Hematopoietic multipotent progenitor cell (in vitro differentiated cells): ENCODE measurements at regions not wholly inside any gene's neighbourhood (a gene's known extent, or its start where the extent isn't known, plus 50 kb on each side); places are given as distances from the start of the nearest gene placed in this dataset.
A peak's percentile ranks its signal among the peaks of the same experiment; 100 is the strongest.

Experiments used
- DNase-seq, 3 donors: peaks; one replicate each; pipeline ENCODE4 v3.0.0-alpha.2; 2011 to 2015; ENCODE audit warnings: low read depth in 2 of 3, low spot score in 2 of 3

DNA sequence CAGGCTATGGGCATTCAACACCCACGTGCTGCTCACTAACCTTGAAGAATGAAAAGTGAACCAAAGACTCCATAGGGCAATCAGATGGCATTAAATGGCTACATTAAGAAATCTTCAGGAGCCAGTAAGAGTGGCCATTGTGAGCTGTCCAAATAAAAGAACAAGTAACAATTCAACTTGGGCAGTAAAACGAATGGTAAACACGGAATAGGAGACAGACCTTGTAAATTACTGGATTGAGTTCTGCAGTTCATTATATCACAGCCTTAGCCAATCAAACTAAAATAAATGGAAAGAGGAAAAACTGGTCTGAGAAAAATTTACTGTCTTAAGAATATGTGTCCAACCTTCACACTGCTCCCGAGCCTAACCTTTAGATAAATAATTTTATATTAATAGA, 306.5 kb upstream of the ZNF521 start:
- DNase-seq: no peak

DNA sequence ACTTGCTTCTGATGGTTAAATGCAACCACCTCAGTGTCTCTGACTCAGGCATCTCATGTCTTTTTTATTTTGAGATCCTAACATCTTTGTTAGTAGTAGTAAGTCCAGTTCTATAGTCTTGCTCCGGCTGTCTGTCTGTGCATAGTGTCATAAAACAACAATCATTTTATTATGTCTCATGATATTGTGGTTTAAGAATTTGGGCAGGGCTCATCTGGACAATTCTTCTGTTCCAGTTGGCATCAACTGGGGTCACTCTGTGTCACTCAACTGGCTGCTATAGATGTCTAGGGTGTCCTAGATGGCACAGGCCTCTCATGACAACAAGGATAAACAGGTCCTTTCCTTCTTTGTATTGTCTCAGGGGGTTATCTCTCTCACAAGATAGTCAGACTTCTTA, 299.6 kb upstream of the ZNF521 start:
- DNase-seq: no peak

DNA sequence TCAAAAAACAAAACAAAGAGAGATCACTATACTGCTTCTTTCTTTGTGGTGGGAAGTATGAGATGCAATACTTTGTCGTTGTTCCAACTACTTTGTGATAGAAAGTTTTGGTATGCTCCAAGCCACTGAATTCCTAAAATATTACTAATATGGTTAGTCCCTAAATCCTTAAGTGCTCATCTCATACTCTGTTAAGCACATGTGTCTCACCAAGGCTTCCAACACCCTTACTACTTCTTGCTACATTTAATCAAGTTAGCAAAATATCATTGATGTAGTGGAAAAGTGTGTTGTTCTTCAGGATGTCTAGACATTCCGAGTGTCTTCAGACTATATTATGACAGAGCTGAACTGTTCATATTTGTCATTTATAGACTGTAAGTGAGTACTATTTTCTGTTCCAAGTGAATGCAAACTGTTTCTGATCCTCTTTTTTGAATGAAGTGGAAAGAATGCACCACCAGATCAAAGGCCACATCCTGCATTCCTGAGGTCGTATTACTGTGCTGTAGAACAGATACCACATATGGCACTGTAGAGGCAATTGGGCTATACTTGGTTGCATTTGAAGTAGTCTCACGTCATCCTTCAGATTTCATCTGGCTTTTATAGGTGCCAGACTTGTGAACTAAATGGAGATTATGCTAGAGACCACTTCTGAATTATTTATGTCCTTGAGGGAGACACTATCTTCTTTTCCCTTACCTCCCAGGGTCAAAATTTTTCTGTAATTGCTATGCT, 298.4 kb upstream of the ZNF521 start:
- DNase-seq: no peak

DNA sequence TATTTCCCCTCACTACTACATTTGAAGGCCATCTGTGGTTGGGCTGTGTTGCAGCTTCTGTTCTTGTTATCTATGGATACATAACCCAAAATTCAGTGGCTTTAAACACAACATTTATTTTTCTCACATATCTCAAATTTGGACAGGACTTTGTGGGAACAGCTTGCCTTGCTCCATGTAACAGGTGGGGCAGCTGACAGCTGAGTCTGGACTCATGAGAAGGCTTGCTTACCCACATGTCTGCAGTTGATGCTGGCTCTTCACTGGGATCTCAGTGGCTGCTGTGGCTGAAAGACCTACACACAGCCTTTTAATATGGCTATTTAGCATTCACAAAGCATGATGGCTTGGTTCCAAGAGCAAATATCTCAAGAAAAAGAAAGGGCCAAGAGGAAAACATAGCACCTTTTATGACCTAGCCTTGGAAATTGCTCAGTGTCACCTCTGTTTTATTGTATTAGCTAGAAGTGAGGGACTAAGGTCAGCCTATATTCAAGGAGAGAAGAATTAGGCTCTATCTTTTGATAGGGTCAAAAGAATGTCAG, 296.8 kb upstream of the ZNF521 start:
- DNase-seq: no peak

DNA sequence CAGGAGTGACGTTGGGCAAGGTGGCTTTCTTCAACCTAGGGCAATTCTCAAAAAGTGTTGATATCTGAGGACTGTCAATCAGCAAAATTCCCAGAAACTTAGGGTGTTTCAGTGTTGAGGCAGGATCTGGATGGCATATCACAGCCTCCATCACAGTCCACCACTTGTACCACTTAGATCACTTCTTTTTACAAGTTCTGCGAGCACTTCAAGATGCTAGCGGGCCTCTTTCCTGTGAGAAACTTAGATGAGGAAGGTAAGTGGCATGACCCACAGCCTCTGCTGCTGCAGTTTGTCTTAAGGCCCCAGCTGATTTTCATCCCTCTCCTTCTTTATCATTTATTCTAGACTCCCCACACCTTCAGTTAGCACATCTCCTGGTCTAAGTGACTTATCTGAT, 295.4 kb upstream of the ZNF521 start:
- DNase-seq: no peak

DNA sequence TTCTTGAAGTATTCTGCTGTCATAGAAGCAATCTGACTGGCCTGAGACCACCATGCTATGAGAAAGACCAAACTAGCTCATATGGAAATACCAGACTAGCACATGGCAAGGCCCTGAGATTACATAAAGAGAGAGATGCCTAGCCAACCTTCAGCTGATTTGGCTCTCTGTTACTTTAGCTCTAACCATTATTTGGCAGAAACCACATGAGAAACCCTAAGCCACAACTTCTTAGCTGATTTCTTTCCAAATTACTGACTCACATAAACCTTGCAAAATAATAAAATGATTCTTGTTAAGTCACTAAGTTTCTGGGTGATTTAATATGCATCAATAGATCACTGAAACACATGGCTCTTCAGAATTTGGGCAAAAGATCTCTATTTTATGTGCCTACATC, 295.0 kb upstream of the ZNF521 start:
- DNase-seq: no peak

DNA sequence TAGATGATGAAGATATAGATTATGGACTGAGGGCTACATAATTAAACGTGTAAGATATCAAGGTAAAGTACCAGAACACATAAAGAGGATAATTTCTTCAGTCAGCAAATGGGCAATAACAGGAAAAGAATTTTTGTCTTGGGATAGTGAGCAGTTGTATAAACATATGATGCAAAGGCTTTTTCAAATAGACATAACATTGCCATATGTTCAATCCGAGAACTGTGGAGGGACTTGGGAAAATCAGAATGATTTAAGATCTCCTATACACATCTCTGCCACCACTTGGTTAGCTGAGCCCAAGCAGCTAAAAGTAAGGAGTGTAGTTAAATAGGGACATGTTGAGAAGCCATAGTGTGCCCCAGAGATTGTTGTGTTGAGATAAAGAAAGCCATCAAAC, 287.6 kb upstream of the ZNF521 start:
- no peak for DNase-seq

DNA sequence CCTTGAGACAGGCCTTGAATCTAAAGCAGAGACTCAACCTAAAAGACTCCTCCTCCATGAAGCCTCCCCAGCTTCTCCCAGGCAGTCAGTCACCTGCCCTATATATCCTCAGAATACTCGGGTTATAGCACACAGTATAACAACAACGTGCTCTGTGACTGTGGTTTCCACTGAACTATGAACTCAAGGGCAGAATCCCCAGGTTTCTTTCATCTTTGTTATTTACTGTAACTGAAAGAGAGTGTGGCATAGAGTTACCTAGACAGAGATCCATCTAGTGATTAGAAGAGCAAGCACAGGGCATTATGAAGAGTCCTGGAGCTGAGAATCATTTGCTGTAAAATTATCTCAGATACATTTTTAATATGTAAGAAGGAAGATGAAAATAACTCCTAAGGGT, 281.6 kb upstream of the ZNF521 start:
- DNase-seq: no peak

DNA sequence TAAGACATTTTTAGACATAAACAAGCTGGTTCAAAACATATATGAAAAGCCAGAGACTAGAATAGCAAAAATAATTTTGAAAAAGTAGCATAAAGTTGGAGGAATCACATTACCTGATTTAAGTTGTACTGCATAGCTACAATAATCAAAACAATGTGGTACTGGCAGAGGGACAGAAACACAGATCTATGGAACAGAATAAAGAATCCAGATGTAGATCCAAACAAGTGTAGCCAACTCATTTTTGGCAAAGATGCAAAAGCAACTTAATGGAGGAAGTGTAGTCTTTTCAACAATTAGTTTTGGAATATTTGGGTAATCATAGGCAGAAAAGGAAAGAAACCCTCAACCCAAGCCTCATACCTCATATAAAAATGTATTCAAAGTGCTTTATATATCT, 278.7 kb upstream of the ZNF521 start:
- DNase-seq: no peak

DNA sequence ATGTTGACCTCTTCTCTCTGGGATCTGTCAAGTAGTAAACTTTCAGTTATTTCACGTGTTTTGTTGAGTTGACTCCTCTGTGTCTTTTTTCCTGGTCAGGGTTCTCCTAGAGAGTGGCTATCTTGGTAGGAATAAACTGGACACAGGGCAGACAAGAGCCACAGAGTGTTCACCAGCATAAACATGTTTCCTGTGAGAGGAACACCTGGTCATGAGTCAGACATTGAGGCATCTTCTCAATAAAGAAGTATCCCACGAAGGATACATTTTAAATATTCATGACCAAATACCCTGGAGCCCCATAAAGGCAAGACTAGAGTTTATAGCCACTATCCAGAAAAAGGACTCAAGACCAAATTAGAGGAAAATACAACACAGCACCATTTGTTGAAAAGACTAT, 269.7 kb upstream of the ZNF521 start:
- DNase-seq: no peak

DNA sequence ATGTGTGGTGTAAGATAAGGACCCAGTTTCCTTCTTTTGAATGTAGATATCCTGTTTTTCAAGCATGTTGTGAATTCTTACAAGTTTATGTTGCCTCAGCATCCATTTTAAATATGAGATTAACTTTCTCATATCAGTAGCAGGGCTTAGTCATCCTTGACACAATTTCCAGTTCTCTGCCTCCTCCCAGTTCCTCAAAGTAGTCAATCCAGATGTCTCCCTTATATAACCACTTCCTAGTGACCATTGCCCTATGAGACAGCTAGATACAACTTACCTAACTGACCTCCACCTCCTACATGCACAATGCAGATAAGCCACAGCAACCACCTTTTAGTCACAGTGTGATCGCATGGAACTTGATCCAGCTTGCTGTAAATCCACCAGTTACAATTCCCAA, 269.2 kb upstream of the ZNF521 start:
- DNase-seq: no peak

DNA sequence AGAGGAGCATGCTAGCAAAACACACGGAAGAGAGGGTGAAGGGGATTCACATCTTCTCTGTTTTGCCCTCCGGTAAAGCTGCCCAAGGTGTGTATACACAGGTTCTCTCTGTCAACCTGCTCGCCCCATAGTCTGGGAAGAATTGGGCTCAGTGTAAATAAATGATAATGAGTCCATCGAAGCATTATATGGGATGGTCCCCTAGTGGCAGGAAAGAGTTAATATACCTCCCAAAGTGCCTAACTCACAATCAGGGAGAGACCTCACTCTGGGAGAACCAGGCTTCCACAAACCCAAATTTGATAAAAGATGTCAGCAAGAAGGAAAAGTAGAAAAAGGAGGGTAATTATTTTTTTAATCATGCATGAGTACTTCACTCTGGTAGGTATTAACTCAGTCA, 262.2 kb upstream of the ZNF521 start:
- no peak for DNase-seq

DNA sequence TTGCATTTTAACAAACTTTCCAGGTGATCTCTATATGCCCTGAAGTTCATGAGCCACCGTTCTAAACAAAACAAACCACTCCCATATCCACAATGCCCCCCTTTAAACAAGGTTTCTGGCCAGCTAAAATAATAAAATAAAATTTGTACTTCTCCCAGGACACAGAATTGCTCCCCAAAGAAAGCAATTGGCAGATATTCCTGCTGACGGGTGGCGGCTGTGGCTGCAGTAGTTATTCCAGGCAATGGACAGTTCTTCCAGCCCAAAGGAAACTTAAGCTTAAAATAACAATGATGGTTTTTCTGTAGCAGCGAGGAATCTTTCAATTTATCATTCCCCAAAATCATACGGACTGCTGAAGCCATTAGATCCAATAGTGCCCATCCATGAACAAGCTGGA, 260.5 kb upstream of the ZNF521 start:
- no peak for DNase-seq

DNA sequence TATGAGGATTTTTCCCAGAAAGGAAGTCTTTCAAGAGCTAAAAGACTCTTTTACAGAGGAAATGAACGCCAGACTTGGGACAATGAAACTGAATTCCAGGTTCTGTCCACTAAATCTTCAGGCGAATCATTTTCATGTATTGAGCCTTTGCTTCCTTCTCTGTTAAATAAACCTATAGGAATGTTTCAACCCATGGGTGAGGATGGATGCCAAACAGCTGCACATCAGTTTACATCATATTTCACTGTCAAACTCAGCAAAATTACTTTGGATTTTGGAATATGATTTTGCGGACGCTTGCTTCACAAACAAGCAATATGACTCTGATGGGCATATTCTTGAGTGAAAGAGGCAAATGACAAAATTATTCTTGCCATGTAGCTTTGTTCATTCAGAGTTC, 256.1 kb upstream of the ZNF521 start:
- DNase-seq: no peak

DNA sequence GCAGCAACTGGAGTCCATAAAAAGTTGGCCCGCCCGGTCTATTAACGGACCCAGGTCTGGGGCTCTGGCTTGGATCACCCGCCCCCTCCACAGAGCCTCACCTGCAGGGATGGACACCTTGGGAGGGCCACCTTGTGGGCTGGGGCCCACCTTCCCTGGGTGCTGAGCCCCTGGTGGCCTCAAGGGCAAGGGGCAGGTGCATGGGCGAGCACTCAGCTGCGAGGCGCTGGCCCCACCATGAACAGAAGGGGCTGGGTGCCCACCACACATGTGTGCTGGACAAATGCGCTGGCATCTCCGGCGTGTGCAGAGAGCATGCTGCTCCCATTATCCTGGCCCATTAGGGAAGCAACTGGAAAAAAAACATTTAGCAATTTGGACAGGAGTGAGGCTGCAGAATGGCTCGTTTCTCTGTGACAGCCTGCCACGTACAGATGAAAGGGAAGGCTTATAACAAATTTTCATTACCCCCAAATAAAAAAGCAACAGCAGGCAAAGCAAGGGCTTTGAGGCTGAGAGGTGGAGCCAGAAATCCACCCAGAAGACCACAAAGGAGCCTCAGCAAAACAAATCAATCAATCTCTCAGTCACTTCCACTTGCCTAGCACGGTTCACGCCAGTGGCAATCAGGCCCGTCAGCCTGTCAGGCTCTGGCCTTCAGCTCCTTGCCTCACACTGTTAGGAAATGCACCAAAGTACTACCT, 253.1 kb upstream of the ZNF521 start:
- DNase-seq: peak in 2 of 3 donors; percentile 15 to 77

DNA sequence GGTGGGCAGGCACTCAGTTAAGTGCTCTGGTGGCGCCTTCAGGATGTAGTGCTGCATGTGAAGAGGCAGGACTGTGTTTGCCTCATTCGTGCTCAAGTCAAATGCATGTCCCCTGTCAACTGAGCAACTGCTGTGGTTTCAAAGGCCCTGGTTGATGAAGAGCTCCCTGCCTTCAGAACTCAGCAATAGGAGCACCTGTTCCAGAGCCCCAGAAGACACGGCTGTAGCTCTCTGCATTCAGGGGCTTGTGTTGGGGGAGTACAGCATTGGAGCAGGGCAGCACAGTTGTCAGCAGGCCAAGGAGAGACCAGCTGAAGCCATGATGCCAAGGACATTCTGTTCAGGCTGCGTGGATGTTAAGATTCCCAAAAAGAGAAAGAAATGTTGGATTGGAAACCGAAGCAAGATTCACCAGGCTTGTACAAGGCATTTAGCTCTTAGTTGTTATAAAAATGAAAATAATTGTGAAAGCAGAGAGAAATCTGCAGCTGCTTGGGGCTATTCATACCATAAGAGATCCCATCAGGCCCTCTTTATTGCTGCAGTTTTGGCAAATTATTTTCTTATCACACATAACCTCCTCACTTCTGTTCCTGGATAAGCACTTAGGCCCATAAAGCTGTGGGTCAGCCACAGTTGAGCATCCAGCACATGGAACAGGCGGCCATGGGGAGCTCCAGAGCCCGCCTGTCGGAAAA, 252.4 kb upstream of the ZNF521 start:
- no peak for DNase-seq

DNA sequence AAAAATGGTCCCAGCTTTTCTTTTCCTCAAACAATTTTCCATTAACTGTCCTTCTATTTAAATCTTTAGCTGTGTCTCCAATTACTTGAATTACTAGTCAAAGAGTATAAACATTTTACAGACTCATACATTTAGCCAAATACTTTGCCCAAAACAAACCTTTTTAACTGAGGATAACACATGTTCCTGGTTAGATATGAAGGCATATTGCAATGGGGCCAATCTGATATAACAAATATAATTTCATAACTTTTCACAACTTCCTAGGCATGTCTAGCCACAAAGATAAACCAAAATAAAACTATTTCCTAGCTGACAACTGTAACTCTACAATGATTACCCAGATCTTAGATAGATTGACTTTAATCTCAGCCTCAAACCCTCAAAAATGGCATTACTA, 247.5 kb upstream of the ZNF521 start:
- no peak for DNase-seq

DNA sequence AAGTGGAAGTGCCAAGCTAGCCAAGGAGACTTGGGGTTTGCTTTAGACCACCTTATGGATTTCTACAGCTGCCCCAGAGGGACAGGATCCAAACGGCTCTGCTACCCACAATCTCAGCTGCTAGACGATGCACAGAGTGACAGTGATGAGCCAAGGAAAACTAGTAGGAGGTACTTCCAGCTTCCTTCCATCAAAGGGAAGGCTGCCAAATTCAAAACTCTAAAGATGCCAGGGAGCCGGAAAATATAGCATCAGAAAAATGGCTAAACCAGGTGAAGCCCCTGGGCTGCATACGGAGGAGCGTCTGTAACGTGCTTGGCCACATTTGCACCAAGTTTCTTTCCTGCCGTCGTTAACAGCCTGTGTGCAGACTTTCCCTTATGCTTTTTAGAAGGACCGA, 245.5 kb upstream of the ZNF521 start:
- DNase-seq: no peak

DNA sequence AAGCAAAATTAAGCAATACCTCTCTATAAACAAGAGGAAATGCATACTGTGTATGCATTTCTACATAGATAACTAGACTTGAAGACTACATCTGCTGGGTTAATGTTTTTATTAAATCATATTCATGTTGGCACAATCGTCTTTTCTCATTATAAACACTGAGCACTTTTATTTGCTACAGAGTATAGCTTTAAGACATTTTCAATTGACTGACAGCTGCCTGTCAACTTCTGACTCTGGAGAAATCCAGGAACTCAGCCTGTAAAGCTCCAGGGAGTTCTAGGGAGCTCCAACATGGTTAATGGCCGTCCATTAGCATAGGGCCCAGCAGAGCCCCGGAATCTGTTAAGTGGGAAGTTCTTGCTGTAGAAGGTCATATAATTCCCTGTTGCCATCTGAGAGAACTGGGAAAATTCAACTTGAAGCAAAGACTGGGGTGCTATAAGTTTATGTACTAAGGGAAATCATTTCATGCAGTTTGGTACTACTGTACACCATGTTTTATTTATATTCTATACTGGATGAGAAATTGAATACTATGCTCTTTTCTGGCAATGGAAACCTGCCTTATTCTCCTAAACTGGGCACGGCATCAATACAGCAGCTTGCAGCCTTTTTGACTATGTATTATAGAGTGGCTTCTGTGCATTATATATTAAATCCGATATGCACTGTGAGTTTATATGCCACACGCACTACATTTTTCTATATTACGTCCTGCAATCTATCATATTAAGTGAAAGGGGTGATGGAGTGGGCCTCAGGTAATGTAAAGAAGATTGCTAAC, 243.5 kb upstream of the ZNF521 start:
- DNase-seq: no peak

DNA sequence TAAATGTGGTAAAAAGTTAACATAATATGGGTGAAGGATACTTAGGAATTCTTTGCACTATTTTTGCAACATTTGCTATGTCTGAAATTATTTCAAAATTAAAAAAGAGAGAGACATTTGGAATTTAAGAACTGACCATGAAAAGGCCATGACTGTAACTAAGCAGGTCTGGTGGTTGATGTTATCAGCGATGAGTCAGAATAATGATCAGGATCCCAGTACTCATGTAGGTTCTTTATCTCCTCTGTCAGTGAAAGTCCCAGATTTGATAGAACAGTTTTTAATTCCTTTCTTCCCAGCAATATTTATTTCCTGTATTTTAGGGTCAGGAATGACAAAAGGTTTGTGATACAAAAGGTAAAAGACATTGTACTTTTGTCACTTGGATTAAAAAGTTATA, 242.4 kb upstream of the ZNF521 start:
- DNase-seq: no peak

DNA sequence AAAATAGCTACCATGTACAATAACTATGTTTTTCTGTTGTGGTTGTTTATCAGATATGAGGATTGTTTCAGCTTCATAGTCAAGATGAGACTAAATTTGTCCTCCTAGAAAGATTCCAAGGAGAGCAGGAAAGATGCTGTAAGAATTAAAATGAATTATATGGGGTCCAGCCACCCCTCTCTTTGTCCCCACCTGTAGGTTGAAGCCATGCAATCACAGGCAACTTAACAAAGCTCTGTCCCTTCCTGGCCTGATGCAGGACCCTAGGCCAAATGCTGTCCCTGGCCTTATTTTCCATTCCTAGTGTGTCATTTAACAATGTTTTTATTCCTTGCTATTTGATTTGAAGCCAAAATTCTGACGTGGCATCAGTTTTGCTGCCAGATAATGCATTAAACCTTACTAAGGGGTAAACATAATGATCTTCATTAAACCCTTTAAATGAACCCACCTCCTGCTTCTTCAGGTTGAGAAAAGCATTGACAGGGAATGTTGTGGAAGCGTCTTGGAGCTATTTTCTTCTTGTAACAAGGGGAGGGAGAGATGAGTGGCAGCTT, 240.9 kb upstream of the ZNF521 start:
- no peak for DNase-seq
